Liver (tissue), 7 donors: ENCODE measurements at regions not wholly inside any gene's neighbourhood (a gene's known extent, or its start where the extent isn't known, plus 50 kb on each side); places are given as distances from the start of the nearest gene placed in this dataset.

Experiments used
- DNase-seq: peaks from one replicate; pipeline ENCODE4 v3.0.0-alpha.2; 2017; ENCODE audit warnings: low spot score
- H3K27ac ChIP-seq, 2 donors: one replicate each; pipeline ENCODE4 v1.7.0; 2013; ENCODE audit warnings: inconsistent platforms in 2 of 2, low read length in 2 of 2, control low read depth in 1 of 2, low read depth in 1 of 2, mild to moderate bottlenecking in 1 of 2
- H3K27me3 ChIP-seq, 4 donors: one replicate each; pipeline versions ENCODE4 v1.6.1 to v1.7.0; 2013; ENCODE audit warnings: low read length in 3 of 4, inconsistent platforms in 1 of 4, mild to moderate bottlenecking in 1 of 4, moderate library complexity in 1 of 4; ENCODE audit not compliant: control insufficient read depth in 4 of 4, insufficient read depth in 4 of 4
- H3K36me3 ChIP-seq, 4 donors: one replicate each; pipeline versions ENCODE4 v1.6.1 to v1.7.0; 2013; ENCODE audit warnings: low read length in 3 of 4, mild to moderate bottlenecking in 3 of 4, low read depth in 1 of 4, moderate library complexity in 1 of 4; ENCODE audit not compliant: control insufficient read depth in 4 of 4, insufficient read depth in 3 of 4
- H3K4me1 ChIP-seq, 4 donors: one replicate each; pipeline versions ENCODE4 v1.6.1 to v1.7.0; 2013; ENCODE audit warnings: low read length in 3 of 4, mild to moderate bottlenecking in 3 of 4, moderate library complexity in 1 of 4; ENCODE audit not compliant: control insufficient read depth in 4 of 4, insufficient read depth in 4 of 4
- H3K4me3 ChIP-seq, 3 donors: one replicate each; pipeline versions ENCODE4 v1.6.1 to v1.7.0; 2013; ENCODE audit warnings: low read length in 3 of 3, control low read depth in 1 of 3, low read depth in 1 of 3, mild to moderate bottlenecking in 1 of 3
- H3K9ac ChIP-seq, 2 donors: one replicate each; pipeline ENCODE4 v1.7.0; 2013; ENCODE audit warnings: low read length in 2 of 2, mild to moderate bottlenecking in 2 of 2, moderate library complexity in 2 of 2, control low read depth in 1 of 2, low read depth in 1 of 2
- H3K9me3 ChIP-seq, 4 donors: one replicate each; pipeline versions ENCODE4 v1.6.1 to v1.7.0; 2013; ENCODE audit warnings: low read length in 3 of 4; ENCODE audit not compliant: control insufficient read depth in 4 of 4
- ATF3 ChIP-seq: IDR thresholded peaks from 2 replicates; pipeline ENCODE4 v1.6.1; 2016; ENCODE audit warnings: antibody characterized with exemption
- EGR1 ChIP-seq, 2 donors: IDR thresholded peaks; 2 replicates each; pipeline ENCODE4 v1.6.1; 2016 to 2018; ENCODE audit warnings: antibody characterized with exemption in 2 of 2, low read depth in 2 of 2
- FOXA1 ChIP-seq: IDR thresholded peaks from 2 replicates; pipeline ENCODE4 v1.6.1; 2016; ENCODE audit warnings: antibody characterized with exemption
- FOXA2 ChIP-seq: IDR thresholded peaks from 2 replicates; pipeline ENCODE4 v1.6.1; 2016; ENCODE audit warnings: antibody characterized with exemption
- GABPA ChIP-seq, 2 donors: IDR thresholded peaks in 1 of 2; conservative IDR thresholded peaks in 1 of 2; 2 replicates each; pipeline ENCODE4 v1.6.1; 2016; ENCODE audit warnings: antibody characterized with exemption in 2 of 2, mild to moderate bottlenecking in 1 of 2, moderate library complexity in 1 of 2
- HNF4A ChIP-seq, 2 donors: conservative IDR thresholded peaks; 2 replicates each; pipeline ENCODE4 v1.6.1; 2016; ENCODE audit warnings: antibody characterized with exemption in 2 of 2, mild to moderate bottlenecking in 2 of 2
- HNF4G ChIP-seq: IDR thresholded peaks from 2 replicates; pipeline ENCODE4 v1.6.1; 2016; ENCODE audit warnings: antibody characterized with exemption
- JUND ChIP-seq, 2 donors: IDR thresholded peaks; 2 replicates each; pipeline ENCODE4 v1.6.1; 2016; ENCODE audit warnings: antibody characterized with exemption in 2 of 2
- MAX ChIP-seq: IDR thresholded peaks from 2 replicates; pipeline ENCODE4 v1.6.1; 2016; ENCODE audit warnings: antibody characterized with exemption
- RAD21 ChIP-seq, 2 donors: IDR thresholded peaks; 2 replicates each; pipeline ENCODE4 v1.6.1; 2016; ENCODE audit warnings: antibody characterized with exemption in 2 of 2, mild to moderate bottlenecking in 2 of 2
- REST ChIP-seq: IDR thresholded peaks from 2 replicates; pipeline ENCODE4 v1.6.1; 2016; ENCODE audit warnings: antibody characterized with exemption, mild to moderate bottlenecking
- RXRA ChIP-seq, 2 donors: IDR thresholded peaks; 2 replicates each; pipeline ENCODE4 v1.6.1; 2017 to 2018; ENCODE audit warnings: antibody characterized with exemption in 2 of 2, mild to moderate bottlenecking in 1 of 2
- SP1 ChIP-seq: IDR thresholded peaks from 2 replicates; pipeline ENCODE4 v1.6.1; 2018; ENCODE audit warnings: antibody characterized with exemption, mild to moderate bottlenecking
- TAF1 ChIP-seq: conservative IDR thresholded peaks from 2 replicates; pipeline ENCODE4 v1.6.1; 2016; ENCODE audit warnings: antibody characterized with exemption, mild to moderate bottlenecking
- YY1 ChIP-seq: IDR thresholded peaks from 2 replicates; pipeline ENCODE4 v1.6.1; 2016; ENCODE audit warnings: antibody characterized with exemption, mild to moderate bottlenecking
- ZBTB33 ChIP-seq: IDR thresholded peaks from 2 replicates; pipeline ENCODE4 v1.6.1; 2016; ENCODE audit warnings: antibody characterized with exemption
- WGBS: extraction: QIAGEN DNeasy Blood & Tissue Kit; methylation state at CpG from one replicate; pipeline ENCODE4 v1.1.7; 2013; 5-methylcytosine and 5-hydroxymethylcytosine counted together
- donor health status: healthy.
- donor health status: healthy.
- donor health status: healthy.
- donor health status: healthy.

- DNase-seq = no peak
- Histone ChIP-seq H3K36me3 (no peaks in the 10 kb centered on the region), H3K9me3 (no peaks in the 10 kb centered on the region), H3K27me3 (no peaks in the 10 kb centered on the region), H3K27ac (no peak overlapping the region), H3K4me1 (no peaks in the 10 kb centered on the region), H3K4me3 (no peak overlapping the region), H3K9ac (no peak overlapping the region)
- TF ChIP-seq FOXA2 (no peak), RXRA (IDR thresholded peaks at IDR 0.05) (no peak), GABPA (IDR thresholded peaks at IDR 0.05 in 1 of 2, conservative IDR thresholded peaks at IDR 0.05 in 1 of 2) (no peak), MAX (no peak), JUND (IDR thresholded peaks at IDR 0.05) (no peak), HNF4A (conservative IDR thresholded peaks at IDR 0.05) (no peak), REST (no peak), EGR1 (IDR thresholded peaks at IDR 0.05; ENCODE audit: low read depth in 2 of 2) (no peak), ZBTB33 (no peak), TAF1 (no peak), RAD21 (IDR thresholded peaks at IDR 0.05) (no peak), ATF3 (no peak), HNF4G (no peak)
- 90% methylated on average over 1 of the region's 1 CpG for WGBS
Observed at GRCh38 chr21:22319435-22319834, 1321.2 kb downstream of the NCAM2 start.

- no peak for DNase-seq
- 29% methylated on average over 1 of the region's 1 CpG for WGBS
Observed at GRCh38 chr21:22342889-22343288, 1344.7 kb downstream of the NCAM2 start.

More at GRCh38 chr21:22342889-22343288, 1344.7 kb downstream of the NCAM2 start:
- no peaks in the 10 kb centered on the region for H3K4me1 ChIP-seq
- peaks cover 0 to 4% (median 0%) of the 10 kb centered on the region in 4 donors for H3K9me3 ChIP-seq
- TF ChIP-seq SP1 = no peak
- no peak for TF ChIP-seq FOXA2
- no peak for TF ChIP-seq HNF4A (conservative IDR thresholded peaks at IDR 0.05)
- no peak for TF ChIP-seq JUND (IDR thresholded peaks at IDR 0.05)
- no peak for TF ChIP-seq RAD21 (IDR thresholded peaks at IDR 0.05)
- no peak for TF ChIP-seq FOXA1
- no peak for TF ChIP-seq ATF3
- no peak for TF ChIP-seq MAX
- TF ChIP-seq HNF4G = no peak
- TF ChIP-seq ZBTB33 = no peak
- no peak for TF ChIP-seq TAF1
- TF ChIP-seq YY1 = no peak
- TF ChIP-seq RXRA (IDR thresholded peaks at IDR 0.05) = no peak
- TF ChIP-seq REST = no peak
- no peak for TF ChIP-seq GABPA (IDR thresholded peaks at IDR 0.05 in 1 of 2, conservative IDR thresholded peaks at IDR 0.05 in 1 of 2)
- H3K27me3 ChIP-seq = no peaks in the 10 kb centered on the region
- no peaks in the 10 kb centered on the region for H3K36me3 ChIP-seq
- no peak overlapping the region for H3K4me3 ChIP-seq
- no peak overlapping the region for H3K9ac ChIP-seq
- H3K27ac ChIP-seq = no peak overlapping the region
